ENCODE measurements at regions not wholly inside any gene's neighbourhood (a gene's known extent, or its start where the extent isn't known, plus 50 kb on each side); places are given as distances from the start of the nearest gene placed in this dataset.

DNA sequence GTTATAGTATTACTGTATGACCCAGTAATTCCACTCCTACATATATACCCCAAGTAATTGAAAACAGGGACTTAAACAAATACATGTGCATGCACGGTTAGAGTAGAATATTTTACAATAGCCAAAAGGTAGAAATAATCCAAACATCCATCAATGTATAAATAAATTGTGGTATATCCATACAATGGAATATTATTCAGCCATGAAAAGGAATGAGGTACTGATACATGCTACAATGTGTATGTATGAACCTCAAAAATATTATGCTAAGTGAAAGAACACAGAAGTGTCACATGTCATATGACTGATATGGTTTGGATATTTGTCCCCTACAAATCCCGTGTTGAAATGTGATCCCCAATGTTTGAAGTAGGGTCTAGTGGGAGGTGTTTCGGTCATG is 560.8 kb upstream of the LARGE1 start:
- Histone ChIP-seq H3K27ac (no peak overlapping the region), H3K4me1 (no peaks in the 10 kb centered on the region), H3K4me3 (no peak overlapping the region), H3K36me3 (no peaks in the 10 kb centered on the region), H3K9me3 (peaks cover 0 to 21% (median 7%) of the 10 kb centered on the region in 12 donors), H3K27me3 (peaks cover 0 to 5% (median 0%) of the 10 kb centered on the region in 9 donors)
- intact Hi-C loops (cut with DNase I): no loop called here
- 76 to 87% (median 83%) methylated on average over 3 of the region's 3 CpGs for WGBS, 4 donors
- DNase-seq (no peak), ATAC-seq (no peak)
- TF ChIP-seq, protein P1, sequence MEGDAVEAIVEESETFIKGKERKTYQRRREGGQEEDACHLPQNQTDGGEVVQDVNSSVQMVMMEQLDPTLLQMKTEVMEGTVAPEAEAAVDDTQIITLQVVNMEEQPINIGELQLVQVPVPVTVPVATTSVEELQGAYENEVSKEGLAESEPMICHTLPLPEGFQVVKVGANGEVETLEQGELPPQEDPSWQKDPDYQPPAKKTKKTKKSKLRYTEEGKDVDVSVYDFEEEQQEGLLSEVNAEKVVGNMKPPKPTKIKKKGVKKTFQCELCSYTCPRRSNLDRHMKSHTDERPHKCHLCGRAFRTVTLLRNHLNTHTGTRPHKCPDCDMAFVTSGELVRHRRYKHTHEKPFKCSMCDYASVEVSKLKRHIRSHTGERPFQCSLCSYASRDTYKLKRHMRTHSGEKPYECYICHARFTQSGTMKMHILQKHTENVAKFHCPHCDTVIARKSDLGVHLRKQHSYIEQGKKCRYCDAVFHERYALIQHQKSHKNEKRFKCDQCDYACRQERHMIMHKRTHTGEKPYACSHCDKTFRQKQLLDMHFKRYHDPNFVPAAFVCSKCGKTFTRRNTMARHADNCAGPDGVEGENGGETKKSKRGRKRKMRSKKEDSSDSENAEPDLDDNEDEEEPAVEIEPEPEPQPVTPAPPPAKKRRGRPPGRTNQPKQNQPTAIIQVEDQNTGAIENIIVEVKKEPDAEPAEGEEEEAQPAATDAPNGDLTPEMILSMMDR (IDR thresholded peaks at IDR 0.05): no peak
- TF ChIP-seq POLR2A (IDR thresholded peaks at IDR 0.05): no peak

DNA sequence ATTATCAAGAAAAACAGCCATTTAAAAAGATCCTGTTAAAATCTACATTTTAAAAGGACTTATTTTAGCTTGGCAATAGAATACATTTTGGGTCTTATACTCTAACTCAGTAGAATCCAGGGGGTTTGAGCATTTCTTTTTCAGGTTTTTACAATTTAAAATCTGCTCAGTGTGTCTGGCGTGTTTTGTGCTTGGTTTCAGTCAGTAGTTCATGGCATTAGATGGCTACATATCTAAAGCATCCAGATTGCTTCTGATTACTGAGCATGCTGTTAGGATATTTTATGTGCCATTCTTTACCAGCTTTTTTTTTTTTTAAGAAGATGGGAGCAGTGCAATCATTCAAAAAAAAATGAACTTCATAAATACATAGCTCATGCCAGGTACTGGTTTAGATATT is 566.1 kb upstream of the LARGE1 start:
- H3K4me1 ChIP-seq: no peaks in the 10 kb centered on the region
- no peaks in the 10 kb centered on the region for H3K36me3 ChIP-seq
- ATAC-seq (no peak), DNase-seq (no peak)
- peaks cover 0 to 5% (median 0%) of the 10 kb centered on the region in 9 donors for H3K27me3 ChIP-seq
- TF ChIP-seq, protein P1 (IDR thresholded peaks at IDR 0.05): no peak
- no peak for TF ChIP-seq POLR2A (IDR thresholded peaks at IDR 0.05)
- peaks cover 0 to 7% (median under 1%) of the 10 kb centered on the region in 12 donors for H3K9me3 ChIP-seq
- no peak overlapping the region for H3K27ac ChIP-seq
- H3K4me3 ChIP-seq: no peak overlapping the region
- intact Hi-C loops (cut with DNase I): no loop called here
- WGBS, 4 donors: 53 to 67% (median 57%) methylated on average over 1 of the region's 1 CpG

DNA sequence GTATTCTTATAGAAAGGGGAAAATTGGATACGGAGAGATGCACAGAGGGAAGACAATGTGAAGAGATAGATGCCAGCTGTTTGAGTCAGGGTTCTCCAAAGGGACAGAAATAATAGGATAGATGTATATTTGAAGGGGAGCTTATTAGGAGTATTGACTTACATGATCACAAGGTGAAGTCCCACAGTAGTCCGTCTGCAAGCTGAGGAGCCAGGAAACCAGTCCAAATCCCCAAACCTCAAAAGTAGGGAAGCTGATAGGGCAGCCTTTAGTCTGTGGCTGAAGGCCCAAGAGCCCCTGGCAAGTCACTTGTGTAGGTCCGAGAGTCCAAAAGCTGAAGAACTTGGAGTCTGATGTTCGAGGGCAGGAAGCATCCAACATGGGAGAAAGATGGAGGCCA is 569.6 kb upstream of the LARGE1 start:
- Histone ChIP-seq H3K4me3 (no peak overlapping the region), H3K9me3 (peaks cover 0 to 12% (median 0%) of the 10 kb centered on the region in 12 donors), H3K27ac (no peak overlapping the region), H3K36me3 (no peaks in the 10 kb centered on the region), H3K27me3 (peaks cover 0 to 5% (median 0%) of the 10 kb centered on the region in 9 donors), H3K4me1 (no peaks in the 10 kb centered on the region)
- intact Hi-C loops (cut with DNase I): no loop called here
- 59 to 79% (median 72%) methylated on average over 4 of the region's 4 CpGs for WGBS, 4 donors
- DNase-seq (no peak), ATAC-seq (no peak)
- TF ChIP-seq, protein P1 (IDR thresholded peaks at IDR 0.05): no peak
- no peak for TF ChIP-seq POLR2A (IDR thresholded peaks at IDR 0.05)

DNA sequence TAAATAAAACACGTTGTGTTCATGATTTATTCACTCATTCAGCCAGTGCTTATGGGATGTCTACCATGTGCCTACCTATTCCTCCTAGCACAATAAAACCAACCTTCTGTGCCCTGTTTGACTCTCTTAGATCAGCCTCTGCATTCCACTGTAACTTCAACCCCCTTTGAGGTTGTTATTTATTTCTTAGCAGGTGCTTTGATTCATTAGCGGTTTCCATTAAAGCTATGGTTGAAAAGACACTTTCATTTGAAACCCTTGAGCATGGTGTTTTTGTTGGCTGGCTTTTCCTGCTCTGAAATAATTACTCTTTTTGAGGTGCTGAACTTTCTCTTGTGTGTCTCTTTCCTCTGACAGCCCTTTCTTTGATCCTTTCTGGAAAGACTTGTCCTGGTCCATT is 570.6 kb upstream of the LARGE1 start:
- H3K9me3 ChIP-seq: peaks cover 0 to 12% (median 0%) of the 10 kb centered on the region in 12 donors
- no peaks in the 10 kb centered on the region for H3K36me3 ChIP-seq
- H3K4me3 ChIP-seq: no peak overlapping the region
- no peaks in the 10 kb centered on the region for H3K4me1 ChIP-seq
- 40 to 67% (median 62%) methylated on average over 2 of the region's 2 CpGs for WGBS, 4 donors
- ATAC-seq (no peak), DNase-seq (no peak)
- intact Hi-C loops (cut with DNase I): no loop called here
- no peak overlapping the region for H3K27ac ChIP-seq
- no peak for TF ChIP-seq POLR2A (IDR thresholded peaks at IDR 0.05)
- TF ChIP-seq, protein P1 (IDR thresholded peaks at IDR 0.05): no peak
- peaks cover 0 to 5% (median 0%) of the 10 kb centered on the region in 9 donors for H3K27me3 ChIP-seq

Measured in heart left ventricle (tissue), 16 donors.